RWPE2 (cell line): ENCODE measurements at regions not wholly inside any gene's neighbourhood (a gene's known extent, or its start where the extent isn't known, plus 50 kb on each side); places are given as distances from the start of the nearest gene placed in this dataset.
A peak's percentile ranks its signal among the peaks of the same experiment; 100 is the strongest.

Experiments used
- ATAC-seq: fragments of 200-7000 bp; cut with Tn5 transposase; 3 replicates; pipeline ENCODE4 v1.9.1; 2021; ENCODE audit warnings: low read depth
- DNase-seq: peaks from one replicate; pipeline ENCODE4 v3.0.0-alpha.2; 2020; ENCODE audit warnings: low spot score
- H3K27ac ChIP-seq: fragments of 450-650 bp; 2 replicates; pipeline ENCODE4 v1.5.1; 2017; ENCODE audit warnings: mild to moderate bottlenecking; ENCODE audit not compliant: poor library complexity, severe bottlenecking
- H3K27me3 ChIP-seq: fragments of 250-450 bp; sonication (Bioruptor Pico); 2 replicates; pipeline ENCODE4 v1.5.1; 2021; ENCODE audit warnings: mild to moderate bottlenecking, moderate library complexity; ENCODE audit not compliant: insufficient read depth, poor library complexity, severe bottlenecking
- H3K36me3 ChIP-seq: fragments of 250-450 bp; sonication (Bioruptor Pico); 2 replicates; pipeline ENCODE4 v1.5.1; 2020; ENCODE audit warnings: low read depth, mild to moderate bottlenecking, moderate library complexity
- H3K4me1 ChIP-seq: fragments of 250-450 bp; sonication (Bioruptor Pico); 2 replicates; pipeline ENCODE4 v1.5.1; 2021; ENCODE audit warnings: mild to moderate bottlenecking, moderate library complexity; ENCODE audit not compliant: insufficient read depth, poor library complexity, severe bottlenecking
- H3K4me3 ChIP-seq: fragments of 250-450 bp; sonication (Bioruptor Pico); 2 replicates; pipeline ENCODE4 v1.5.1; 2021; ENCODE audit warnings: mild to moderate bottlenecking, moderate library complexity; ENCODE audit not compliant: severe bottlenecking
- H3K9me3 ChIP-seq: fragments of 250-450 bp; sonication (Bioruptor Pico); 2 replicates; pipeline ENCODE4 v1.5.1; 2021; ENCODE audit warnings: mild to moderate bottlenecking, moderate library complexity; ENCODE audit not compliant: severe bottlenecking
- TF ChIP-seq, protein P1 (sequence below): fragments of 450-650 bp; IDR thresholded peaks from one replicate; pipeline ENCODE4 v1.5.1; 2017; ENCODE audit warnings: mild to moderate bottlenecking, moderate library complexity; ENCODE audit not compliant: poor library complexity, severe bottlenecking

DNA sequence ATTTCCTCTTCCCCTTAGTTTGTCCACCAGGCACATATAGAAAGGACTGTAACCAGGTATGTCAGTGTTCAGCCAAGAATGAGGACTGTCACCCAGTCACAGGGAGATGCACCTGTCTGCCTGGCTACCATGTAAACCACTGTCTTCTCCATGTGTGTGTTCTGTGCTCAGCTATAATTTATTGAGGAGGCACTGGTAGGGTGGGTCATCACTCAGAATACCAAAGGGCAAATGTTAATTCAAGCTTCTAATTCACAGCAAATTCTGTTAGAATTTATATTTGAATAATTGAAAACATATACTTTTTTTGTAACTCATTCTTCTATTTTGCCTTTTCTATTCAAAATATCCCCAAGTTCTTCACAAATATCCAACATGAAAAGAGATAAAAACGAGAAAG is 780.4 kb downstream of the MECOM start:
- TF ChIP-seq, protein P1, sequence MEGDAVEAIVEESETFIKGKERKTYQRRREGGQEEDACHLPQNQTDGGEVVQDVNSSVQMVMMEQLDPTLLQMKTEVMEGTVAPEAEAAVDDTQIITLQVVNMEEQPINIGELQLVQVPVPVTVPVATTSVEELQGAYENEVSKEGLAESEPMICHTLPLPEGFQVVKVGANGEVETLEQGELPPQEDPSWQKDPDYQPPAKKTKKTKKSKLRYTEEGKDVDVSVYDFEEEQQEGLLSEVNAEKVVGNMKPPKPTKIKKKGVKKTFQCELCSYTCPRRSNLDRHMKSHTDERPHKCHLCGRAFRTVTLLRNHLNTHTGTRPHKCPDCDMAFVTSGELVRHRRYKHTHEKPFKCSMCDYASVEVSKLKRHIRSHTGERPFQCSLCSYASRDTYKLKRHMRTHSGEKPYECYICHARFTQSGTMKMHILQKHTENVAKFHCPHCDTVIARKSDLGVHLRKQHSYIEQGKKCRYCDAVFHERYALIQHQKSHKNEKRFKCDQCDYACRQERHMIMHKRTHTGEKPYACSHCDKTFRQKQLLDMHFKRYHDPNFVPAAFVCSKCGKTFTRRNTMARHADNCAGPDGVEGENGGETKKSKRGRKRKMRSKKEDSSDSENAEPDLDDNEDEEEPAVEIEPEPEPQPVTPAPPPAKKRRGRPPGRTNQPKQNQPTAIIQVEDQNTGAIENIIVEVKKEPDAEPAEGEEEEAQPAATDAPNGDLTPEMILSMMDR: no peak
- DNase-seq: no peak
- no peaks in the 10 kb centered on the region for H3K36me3 ChIP-seq
- peaks cover 36% of the 10 kb centered on the region for H3K4me1 ChIP-seq
- H3K27me3 ChIP-seq: no peaks in the 10 kb centered on the region
- H3K9me3 ChIP-seq: no peaks in the 10 kb centered on the region
- ATAC-seq: no peak
- peak overlapping the region; percentile 88 for H3K27ac ChIP-seq
- no peak overlapping the region for H3K4me3 ChIP-seq

DNA sequence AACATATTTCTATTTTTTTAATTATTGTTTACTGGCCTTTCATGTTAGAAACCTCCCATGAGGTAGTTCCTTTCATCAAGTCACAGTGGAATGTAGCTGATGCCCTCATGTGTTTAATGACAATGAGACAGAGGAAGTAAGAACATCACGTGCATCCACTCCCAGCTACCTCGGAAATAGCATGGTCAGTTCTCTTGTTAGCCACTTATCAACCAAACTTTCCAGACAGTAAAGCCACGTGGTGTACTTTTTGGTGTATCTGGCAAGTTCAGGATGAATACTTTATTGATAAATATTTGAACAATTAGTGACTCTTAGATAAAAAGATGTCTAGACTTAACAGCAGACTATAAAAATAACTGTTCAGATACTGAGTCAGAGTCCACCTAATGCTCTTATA is 781.7 kb downstream of the MECOM start:
- DNase-seq: no peak
- H3K4me3 ChIP-seq: no peak overlapping the region
- H3K36me3 ChIP-seq: no peaks in the 10 kb centered on the region
- no peaks in the 10 kb centered on the region for H3K27me3 ChIP-seq
- TF ChIP-seq, protein P1: no peak
- no peak for ATAC-seq
- peak overlapping the region; percentile 40 for H3K27ac ChIP-seq
- H3K4me1 ChIP-seq: peaks cover 45% of the 10 kb centered on the region
- H3K9me3 ChIP-seq: no peaks in the 10 kb centered on the region

DNA sequence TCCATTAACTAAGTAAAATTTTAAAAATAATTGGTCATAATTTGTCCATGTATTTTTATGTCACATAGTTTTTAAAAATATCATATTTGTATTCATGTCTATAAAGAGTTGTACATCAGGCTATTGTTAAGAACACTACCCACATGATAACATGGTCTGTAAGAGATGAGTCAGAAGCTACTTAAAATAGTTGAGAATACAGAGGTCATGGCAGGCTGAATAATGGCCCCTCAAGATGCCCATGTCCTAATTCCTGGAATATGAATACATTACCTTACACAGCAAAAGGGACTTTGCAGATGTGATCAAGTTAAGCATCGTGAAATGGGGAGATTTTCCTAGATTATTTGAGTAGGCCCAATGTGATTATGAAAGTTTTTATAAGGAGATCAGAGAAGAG is 782.9 kb upstream of the GOLIM4 start:
- no peaks in the 10 kb centered on the region for H3K9me3 ChIP-seq
- no peak overlapping the region for H3K4me3 ChIP-seq
- no peaks in the 10 kb centered on the region for H3K27me3 ChIP-seq
- TF ChIP-seq, protein P1: no peak
- H3K36me3 ChIP-seq: no peaks in the 10 kb centered on the region
- DNase-seq (no peak), ATAC-seq (peak; percentile 77)
- H3K27ac ChIP-seq: peak overlapping the region; percentile 34
- peaks cover 28% of the 10 kb centered on the region for H3K4me1 ChIP-seq

GRCh38 chr3:168877899-168878298 is 782.2 kb upstream of the GOLIM4 start:
- TF ChIP-seq, protein P1: no peak
- DNase-seq (no peak), ATAC-seq (peak; percentile 77)
- Histone ChIP-seq H3K27me3 (no peaks in the 10 kb centered on the region), H3K36me3 (no peaks in the 10 kb centered on the region), H3K9me3 (no peaks in the 10 kb centered on the region), H3K4me1 (peaks cover 26% of the 10 kb centered on the region), H3K27ac (peak overlapping the region; percentile 34), H3K4me3 (no peak overlapping the region)

GRCh38 chr3:168876346-168877035 is 780.8 kb upstream of the GOLIM4 start:
- Histone ChIP-seq H3K9me3 (no peaks in the 10 kb centered on the region), H3K4me1 (peaks cover 19% of the 10 kb centered on the region), H3K4me3 (no peak overlapping the region), H3K27me3 (no peaks in the 10 kb centered on the region), H3K36me3 (no peaks in the 10 kb centered on the region), H3K27ac (no peak overlapping the region)
- DNase-seq (no peak), ATAC-seq (no peak)
- TF ChIP-seq, protein P1: no peak
